H1 (cell line): ENCODE measurements at regions not wholly inside any gene's neighbourhood (a gene's known extent, or its start where the extent isn't known, plus 50 kb on each side); places are given as distances from the start of the nearest gene placed in this dataset.

ENCODE experiments used
- ASH2L ChIP-seq: fragments of 200-600, 300-600 bp; sonication (generic); IDR thresholded peaks from one replicate; pipeline ENCODE4 v1.7.1; 2017; ENCODE audit warnings: low read length
- CEBPB ChIP-seq: IDR thresholded peaks from 2 replicates; pipeline ENCODE4 v1.6.1; 2012; ENCODE audit warnings: low read depth, low read length
- RAD21 ChIP-seq, 2 experiments: IDR thresholded peaks in 1 of 2; conservative IDR thresholded peaks in 1 of 2; 2 replicates each; pipeline ENCODE4 v1.6.1; 2011; ENCODE audit warnings: low read depth in 2 of 2, low read length in 2 of 2, improper control_type of control experiment in 1 of 2, inconsistent platforms in 1 of 2, mild to moderate bottlenecking in 1 of 2, moderate library complexity in 1 of 2
- TEAD4 ChIP-seq: IDR thresholded peaks from 2 replicates; pipeline ENCODE4 v1.6.1; 2012; ENCODE audit warnings: low read depth, low read length, inconsistent platforms, mixed read lengths
- TF ChIP-seq, protein P1 (sequence below): IDR thresholded peaks from 2 replicates; pipeline ENCODE4 v1.6.1; 2012; ENCODE audit warnings: low read length, inconsistent platforms

GRCh38 chr11:127203490-127203889 lies 202.9 kb upstream of the KIRREL3 start (continued):
- no peak for TF ChIP-seq TEAD4
- TF ChIP-seq ASH2L: no peak
- TF ChIP-seq, protein P1, sequence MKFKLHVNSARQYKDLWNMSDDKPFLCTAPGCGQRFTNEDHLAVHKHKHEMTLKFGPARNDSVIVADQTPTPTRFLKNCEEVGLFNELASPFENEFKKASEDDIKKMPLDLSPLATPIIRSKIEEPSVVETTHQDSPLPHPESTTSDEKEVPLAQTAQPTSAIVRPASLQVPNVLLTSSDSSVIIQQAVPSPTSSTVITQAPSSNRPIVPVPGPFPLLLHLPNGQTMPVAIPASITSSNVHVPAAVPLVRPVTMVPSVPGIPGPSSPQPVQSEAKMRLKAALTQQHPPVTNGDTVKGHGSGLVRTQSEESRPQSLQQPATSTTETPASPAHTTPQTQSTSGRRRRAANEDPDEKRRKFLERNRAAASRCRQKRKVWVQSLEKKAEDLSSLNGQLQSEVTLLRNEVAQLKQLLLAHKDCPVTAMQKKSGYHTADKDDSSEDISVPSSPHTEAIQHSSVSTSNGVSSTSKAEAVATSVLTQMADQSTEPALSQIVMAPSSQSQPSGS: no peak
- no peak for TF ChIP-seq RAD21 (IDR thresholded peaks at IDR 0.05 in 1 of 2, conservative IDR thresholded peaks at IDR 0.05 in 1 of 2; ENCODE audit: low read depth in 2 of 2, low read length in 2 of 2)
- no peak for TF ChIP-seq CEBPB
